Glomerular visceral epithelial cell (primary cell): ENCODE measurements at regions not wholly inside any gene's neighbourhood (a gene's known extent, or its start where the extent isn't known, plus 50 kb on each side); places are given as distances from the start of the nearest gene placed in this dataset.

ENCODE experiments used
- DNase-seq: peaks from one replicate; pipeline ENCODE4 v3.0.0-alpha.2; 2016; ENCODE audit errors: extremely low spot score

GRCh38 chr3:11089931-11090330 lies 64.4 kb upstream of the HRH1 start:
- no peak for DNase-seq

- no peak for DNase-seq
Measured at GRCh38 chr3:11090551-11090950, 63.7 kb upstream of the HRH1 start.

- DNase-seq = no peak
Measured at GRCh38 chr3:11091088-11091590, 63.2 kb upstream of the HRH1 start.

GRCh38 chr3:11091791-11092190 lies 62.5 kb upstream of the HRH1 start:
- no peak for DNase-seq

- no peak for DNase-seq
Measured at GRCh38 chr3:11093823-11094340, 60.4 kb upstream of the HRH1 start.

- no peak for DNase-seq
Measured at GRCh38 chr3:11095932-11096265, 58.4 kb upstream of the HRH1 start.

GRCh38 chr3:11096266-11097139 lies 57.8 kb upstream of the HRH1 start:
- peak; percentile 89 for DNase-seq

- no peak for DNase-seq
Measured at GRCh38 chr3:11099306-11099705, 55.0 kb upstream of the HRH1 start.
